HG03571 (cell line): ENCODE measurements at regions not wholly inside any gene's neighbourhood (a gene's known extent, or its start where the extent isn't known, plus 50 kb on each side); places are given as distances from the start of the nearest gene placed in this dataset.

Experiments
- ATAC-seq: cut with Tn5 transposase; IDR thresholded peaks from one replicate; pipeline ENCODE4 v1.9.1; 2021; ENCODE audit not compliant: unreplicated experiment

DNA sequence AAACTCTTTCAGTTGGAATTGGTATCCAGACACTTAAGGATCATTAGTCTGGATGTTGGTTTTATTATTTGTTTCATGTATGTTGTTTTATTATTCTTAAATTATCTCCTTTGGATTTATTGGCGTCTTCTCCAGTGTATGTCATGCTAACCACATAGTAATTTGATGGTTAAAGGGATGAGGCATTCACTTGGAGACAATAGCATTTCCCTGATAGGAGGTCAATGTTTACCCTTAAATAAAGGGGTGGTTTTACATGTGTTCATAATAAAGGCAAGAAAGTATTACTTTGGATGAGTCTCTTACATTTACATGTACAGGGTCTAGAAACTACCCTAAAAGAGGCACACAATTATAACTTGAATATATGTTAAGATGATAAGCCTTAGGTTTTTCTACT, 51.2 kb upstream of the RNF144B start:
- no peak for ATAC-seq

- ATAC-seq, result no peak
These were observed 52.9 kb upstream of the RNF144B start for GRCh38 chr6:18334251-18334650.

DNA sequence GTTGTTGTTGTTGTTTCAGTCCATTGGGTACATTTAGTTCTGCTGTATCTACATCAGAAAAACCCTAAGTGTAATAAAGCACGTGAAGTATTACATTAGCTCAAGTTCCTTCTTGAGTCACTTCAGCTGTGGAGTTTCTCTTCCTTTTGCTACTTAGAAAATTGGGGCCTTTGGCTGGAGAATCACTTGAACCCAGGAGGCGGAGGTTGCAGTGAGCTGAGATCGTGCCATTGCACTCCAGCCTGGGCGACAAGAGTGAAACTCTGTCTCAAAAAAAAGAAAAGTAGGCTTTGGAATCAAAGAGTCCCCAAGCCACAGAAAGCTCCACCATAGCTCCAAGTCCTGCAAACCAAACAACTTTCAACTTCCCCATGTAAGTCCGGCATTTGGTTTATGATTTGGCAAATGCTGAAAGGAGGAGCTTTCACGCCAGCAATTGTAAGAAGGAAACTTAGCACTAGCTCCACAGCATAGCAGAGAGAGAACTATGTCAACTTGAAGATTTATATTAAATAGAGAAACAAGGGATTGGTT, 56.5 kb upstream of the RNF144B start:
- peak; percentile 48 for ATAC-seq

GRCh38 chr6:18329776-18330175, 57.4 kb upstream of the RNF144B start:
- ATAC-seq, result no peak

- ATAC-seq, result no peak
These were observed 58.6 kb upstream of the RNF144B start for GRCh38 chr6:18328540-18328939.

- ATAC-seq, result no peak
These were observed 59.1 kb upstream of the RNF144B start for GRCh38 chr6:18328070-18328469.

- ATAC-seq, result no peak
These were observed 59.5 kb upstream of the RNF144B start for GRCh38 chr6:18327626-18328025.

- ATAC-seq, result no peak
These were observed 60.2 kb upstream of the RNF144B start for GRCh38 chr6:18326980-18327379.

DNA sequence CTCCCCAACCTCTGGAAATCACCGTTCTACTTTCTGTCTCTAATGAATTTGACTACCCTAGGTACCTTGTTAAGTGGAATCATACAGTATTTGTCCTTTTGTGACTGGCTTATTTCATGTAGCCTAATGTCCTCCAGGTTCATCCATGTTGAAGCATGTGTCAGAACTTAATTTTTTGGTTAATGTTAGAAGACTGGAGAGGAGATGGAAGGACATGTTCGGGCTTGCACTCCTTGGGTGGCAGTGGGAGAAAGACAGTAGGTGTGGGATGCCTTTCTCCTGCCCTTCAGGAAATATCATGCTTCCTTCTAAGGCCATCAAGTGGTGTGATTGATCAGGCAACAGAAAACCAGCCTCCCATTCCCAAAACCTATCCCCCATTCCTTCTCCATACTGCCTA, 61.1 kb upstream of the RNF144B start:
- no peak for ATAC-seq

GRCh38 chr6:18324706-18325042, 60.3 kb upstream of the DEK start:
- ATAC-seq, result no peak

- ATAC-seq, result no peak
These were observed 59.8 kb upstream of the DEK start for GRCh38 chr6:18323935-18324705.

DNA sequence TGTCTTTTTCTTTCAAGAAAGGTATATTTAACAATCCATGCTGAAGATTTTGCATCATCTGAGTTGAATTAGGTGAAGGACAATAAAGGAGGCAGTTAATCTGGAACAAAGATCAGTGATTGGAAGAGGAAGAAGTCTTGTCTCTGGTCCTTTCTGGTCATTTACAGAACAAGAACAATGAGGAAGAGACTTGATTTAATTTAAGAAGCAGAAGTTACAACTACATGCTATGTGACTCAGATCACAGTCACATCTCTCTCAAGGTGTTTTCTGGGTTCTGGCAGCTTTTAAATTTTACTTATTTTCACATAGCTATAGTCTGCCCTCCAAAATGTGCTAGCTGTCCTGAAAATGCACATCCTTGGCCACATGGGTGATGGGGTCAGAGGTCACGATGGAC, 53.5 kb upstream of the DEK start:
- ATAC-seq, result no peak

- ATAC-seq, result no peak
These were observed 50.1 kb upstream of the DEK start for GRCh38 chr6:18314317-18314997.
